PC-9 (cell line): ENCODE measurements at regions not wholly inside any gene's neighbourhood (a gene's known extent, or its start where the extent isn't known, plus 50 kb on each side); places are given as distances from the start of the nearest gene placed in this dataset.

Experiments used
- EZH2 ChIP-seq: fragments of 200-600 bp; sonication (generic); IDR thresholded peaks from 2 replicates; pipeline ENCODE4 v1.8.0; 2017; ENCODE audit warnings: antibody characterized with exemption, low read depth
- TF ChIP-seq, protein P1 (sequence below): fragments of 200-600 bp; sonication (generic); conservative IDR thresholded peaks from 2 replicates; pipeline ENCODE4 v1.6.1; 2017; ENCODE audit warnings: mixed run types, antibody characterized with exemption, mild to moderate bottlenecking, moderate library complexity

- TF ChIP-seq, protein P1, sequence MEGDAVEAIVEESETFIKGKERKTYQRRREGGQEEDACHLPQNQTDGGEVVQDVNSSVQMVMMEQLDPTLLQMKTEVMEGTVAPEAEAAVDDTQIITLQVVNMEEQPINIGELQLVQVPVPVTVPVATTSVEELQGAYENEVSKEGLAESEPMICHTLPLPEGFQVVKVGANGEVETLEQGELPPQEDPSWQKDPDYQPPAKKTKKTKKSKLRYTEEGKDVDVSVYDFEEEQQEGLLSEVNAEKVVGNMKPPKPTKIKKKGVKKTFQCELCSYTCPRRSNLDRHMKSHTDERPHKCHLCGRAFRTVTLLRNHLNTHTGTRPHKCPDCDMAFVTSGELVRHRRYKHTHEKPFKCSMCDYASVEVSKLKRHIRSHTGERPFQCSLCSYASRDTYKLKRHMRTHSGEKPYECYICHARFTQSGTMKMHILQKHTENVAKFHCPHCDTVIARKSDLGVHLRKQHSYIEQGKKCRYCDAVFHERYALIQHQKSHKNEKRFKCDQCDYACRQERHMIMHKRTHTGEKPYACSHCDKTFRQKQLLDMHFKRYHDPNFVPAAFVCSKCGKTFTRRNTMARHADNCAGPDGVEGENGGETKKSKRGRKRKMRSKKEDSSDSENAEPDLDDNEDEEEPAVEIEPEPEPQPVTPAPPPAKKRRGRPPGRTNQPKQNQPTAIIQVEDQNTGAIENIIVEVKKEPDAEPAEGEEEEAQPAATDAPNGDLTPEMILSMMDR: no peak
- no peak for TF ChIP-seq EZH2
Observed at GRCh38 chrX:50973199-50973598, 62.7 kb downstream of the BMP15 start.
